ENCODE measurements at regions not wholly inside any gene's neighbourhood (a gene's known extent, or its start where the extent isn't known, plus 50 kb on each side); places are given as distances from the start of the nearest gene placed in this dataset.

GRCh38 chr11:91528965-91529364 is 695.7 kb upstream of the FAT3 start:
- no peak overlapping the region for H3K4me2 ChIP-seq (replicated peaks; ENCODE audit: low read depth, low read length, poor library complexity, severe bottlenecking)
- no peak for ATAC-seq (ENCODE audit: low read depth)
- no peak overlapping the region for H3K4me3 ChIP-seq (ENCODE audit: control extremely low read depth in 1 of 5, extremely low read depth in 1 of 5, insufficient read depth in 1 of 5, low read depth in 2 of 5, low read length in 4 of 5)
- WGBS (ENCODE audit: insufficient coverage), result no CpG with 5 or more reads among the region's 1 CpG
- H3K4me1 ChIP-seq (ENCODE audit: control insufficient read depth in 2 of 2, insufficient read depth in 2 of 2, low read length in 2 of 2), result no peaks in the 10 kb centered on the region
- peaks cover 0 to 5% (median 0%) of the 10 kb centered on the region in 3 donors for H3K9me3 ChIP-seq (ENCODE audit: control extremely low read depth in 1 of 3, control insufficient read depth in 2 of 3, insufficient read depth in 1 of 3, low read length in 2 of 3)
- no peak for DNase-seq
- no peaks in the 10 kb centered on the region for H3K79me2 ChIP-seq (ENCODE audit: control insufficient read depth, insufficient read depth, low read length)
- intact Hi-C loops (cut with micrococcal nuclease), result no loop called here
- Mint-ChIP-seq H3K9me3 (ENCODE audit: insufficient read depth) (peaks cover 2% of the 10 kb centered on the region), H3K4me1 (no peaks in the 10 kb centered on the region), H3K4me3 (no peak overlapping the region), H3K27me3 (no peaks in the 10 kb centered on the region), H3K27ac (no peak overlapping the region)
- ChIA-PET POLR2A (no interaction called here), CTCF (no interaction called here)
- H3K27me3 ChIP-seq (replicated peaks in 1 of 4; ENCODE audit: control extremely low read depth in 1 of 4, control insufficient read depth in 3 of 4, insufficient read depth in 4 of 4, low read length in 3 of 4), result no peaks in the 10 kb centered on the region
- TF ChIP-seq CTCF (IDR thresholded peaks at IDR 0.05) (no peak), EZH2 (IDR thresholded peaks at IDR 0.05; ENCODE audit: borderline replicate concordance, insufficient read depth, low read depth, low read length, poor library complexity, severe bottlenecking) (no peak)
- no peaks in the 10 kb centered on the region for H3K36me3 ChIP-seq (replicated peaks in 1 of 2; ENCODE audit: control extremely low read depth in 1 of 2, control insufficient read depth in 1 of 2, extremely low read depth in 1 of 2, insufficient read depth in 2 of 2, low read length in 1 of 2)
- H2AFZ ChIP-seq (ENCODE audit: insufficient read depth, low read depth, low read length, poor library complexity, severe bottlenecking), result no peak overlapping the region
- H4K20me1 ChIP-seq (ENCODE audit: control insufficient read depth, insufficient read depth, low read length, poor library complexity, severe bottlenecking), result no peaks in the 10 kb centered on the region
- no peak overlapping the region for H3K27ac ChIP-seq (ENCODE audit: low read length in 2 of 2)
- no peak overlapping the region for H3K9ac ChIP-seq (ENCODE audit: low read length)

GRCh38 chr11:91527380-91528030 is 697.1 kb upstream of the FAT3 start:
- no peak overlapping the region for H3K27ac Mint-ChIP-seq
- H3K9ac ChIP-seq (ENCODE audit: low read length), result no peak overlapping the region

More at GRCh38 chr11:91527380-91528030, 697.1 kb upstream of the FAT3 start:
- intact Hi-C loops (cut with micrococcal nuclease), result no loop called here
- Histone ChIP-seq H3K9me3 (ENCODE audit: control extremely low read depth in 1 of 3, control insufficient read depth in 2 of 3, insufficient read depth in 1 of 3, low read length in 2 of 3) (peaks cover 0 to 5% (median 0%) of the 10 kb centered on the region in 3 donors), H2AFZ (ENCODE audit: insufficient read depth, low read depth, low read length, poor library complexity, severe bottlenecking) (no peak overlapping the region), H3K4me2 (replicated peaks; ENCODE audit: low read depth, low read length, poor library complexity, severe bottlenecking) (no peak overlapping the region), H3K79me2 (ENCODE audit: control insufficient read depth, insufficient read depth, low read length) (no peaks in the 10 kb centered on the region), H3K4me1 (ENCODE audit: control insufficient read depth in 2 of 2, insufficient read depth in 2 of 2, low read length in 2 of 2) (no peaks in the 10 kb centered on the region), H3K27me3 (replicated peaks in 1 of 4; ENCODE audit: control extremely low read depth in 1 of 4, control insufficient read depth in 3 of 4, insufficient read depth in 4 of 4, low read length in 3 of 4) (no peaks in the 10 kb centered on the region), H4K20me1 (ENCODE audit: control insufficient read depth, insufficient read depth, low read length, poor library complexity, severe bottlenecking) (no peaks in the 10 kb centered on the region), H3K36me3 (replicated peaks in 1 of 2; ENCODE audit: control extremely low read depth in 1 of 2, control insufficient read depth in 1 of 2, extremely low read depth in 1 of 2, insufficient read depth in 2 of 2, low read length in 1 of 2) (no peaks in the 10 kb centered on the region), H3K27ac (ENCODE audit: low read length in 2 of 2) (no peak overlapping the region), H3K4me3 (ENCODE audit: control extremely low read depth in 1 of 5, extremely low read depth in 1 of 5, insufficient read depth in 1 of 5, low read depth in 2 of 5, low read length in 4 of 5) (no peak overlapping the region)
- DNase-seq (no peak), ATAC-seq (ENCODE audit: low read depth) (no peak)
- 87% methylated on average over 4 of the region's 4 CpGs for WGBS (ENCODE audit: insufficient coverage)
- Mint-ChIP-seq H3K4me1 (no peaks in the 10 kb centered on the region), H3K4me3 (no peak overlapping the region), H3K27me3 (no peaks in the 10 kb centered on the region), H3K9me3 (ENCODE audit: insufficient read depth) (peaks cover 2% of the 10 kb centered on the region)
- ChIA-PET POLR2A (no interaction called here), CTCF (no interaction called here)
- TF ChIP-seq EZH2 (IDR thresholded peaks at IDR 0.05; ENCODE audit: borderline replicate concordance, insufficient read depth, low read depth, low read length, poor library complexity, severe bottlenecking), result no peak
- TF ChIP-seq CTCF (IDR thresholded peaks at IDR 0.05), result no peak
